ENCODE measurements at regions not wholly inside any gene's neighbourhood (a gene's known extent, or its start where the extent isn't known, plus 50 kb on each side); places are given as distances from the start of the nearest gene placed in this dataset.
"Not testable (repeated sequence)": the region's sequence is repeated elsewhere in the genome, so short reads cannot be mapped to it uniquely, and the experiment has no call there.

DNA sequence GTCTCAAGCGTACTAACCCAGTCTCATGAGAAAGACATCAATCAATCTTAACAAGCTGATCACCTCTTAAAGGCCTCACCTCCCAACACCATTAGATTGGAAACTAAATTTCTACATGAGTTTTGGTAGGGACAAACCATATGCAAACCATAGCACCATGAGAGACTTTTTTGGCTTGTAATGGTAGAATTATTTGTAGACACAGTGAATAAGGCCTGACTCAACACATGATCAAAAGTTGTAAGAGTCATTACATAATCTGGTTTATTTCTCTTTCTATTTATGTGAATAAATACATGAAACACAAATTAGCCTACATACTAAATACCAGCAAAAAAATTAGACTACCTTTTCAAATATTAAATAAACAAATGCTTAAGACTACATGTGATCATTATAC lies 183.3 kb upstream of the EPHA6 start:
- Histone ChIP-seq H3K36me3 (ENCODE audit: insufficient read depth, low read length) (no peaks in the 10 kb centered on the region), H3K27ac (ENCODE audit: low read depth in 1 of 2, low read length in 2 of 2) (no peak overlapping the region), H3K4me3 (ENCODE audit: low read length) (no peak overlapping the region), H3K27me3 (ENCODE audit: control insufficient read depth in 1 of 2, insufficient read depth in 2 of 2, low read length in 2 of 2) (no peaks in the 10 kb centered on the region), H3K4me1 (ENCODE audit: insufficient read depth, low read length) (no peaks in the 10 kb centered on the region), H3K9me3 (ENCODE audit: control insufficient read depth in 1 of 2, insufficient read depth in 1 of 2, low read length in 2 of 2) (no peaks in the 10 kb centered on the region)
- no peaks in the 10 kb centered on the region for H3K36me3 Mint-ChIP-seq (ENCODE audit: low read depth)
- DNase-seq (no peak), ATAC-seq (ENCODE audit: poor library complexity) (no peak)
- TF ChIP-seq, protein P1, sequence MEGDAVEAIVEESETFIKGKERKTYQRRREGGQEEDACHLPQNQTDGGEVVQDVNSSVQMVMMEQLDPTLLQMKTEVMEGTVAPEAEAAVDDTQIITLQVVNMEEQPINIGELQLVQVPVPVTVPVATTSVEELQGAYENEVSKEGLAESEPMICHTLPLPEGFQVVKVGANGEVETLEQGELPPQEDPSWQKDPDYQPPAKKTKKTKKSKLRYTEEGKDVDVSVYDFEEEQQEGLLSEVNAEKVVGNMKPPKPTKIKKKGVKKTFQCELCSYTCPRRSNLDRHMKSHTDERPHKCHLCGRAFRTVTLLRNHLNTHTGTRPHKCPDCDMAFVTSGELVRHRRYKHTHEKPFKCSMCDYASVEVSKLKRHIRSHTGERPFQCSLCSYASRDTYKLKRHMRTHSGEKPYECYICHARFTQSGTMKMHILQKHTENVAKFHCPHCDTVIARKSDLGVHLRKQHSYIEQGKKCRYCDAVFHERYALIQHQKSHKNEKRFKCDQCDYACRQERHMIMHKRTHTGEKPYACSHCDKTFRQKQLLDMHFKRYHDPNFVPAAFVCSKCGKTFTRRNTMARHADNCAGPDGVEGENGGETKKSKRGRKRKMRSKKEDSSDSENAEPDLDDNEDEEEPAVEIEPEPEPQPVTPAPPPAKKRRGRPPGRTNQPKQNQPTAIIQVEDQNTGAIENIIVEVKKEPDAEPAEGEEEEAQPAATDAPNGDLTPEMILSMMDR (IDR thresholded peaks at IDR 0.05) = no peak
- CTCF ChIA-PET = no interaction called here
- H3K9me3 Mint-ChIP-seq = peaks cover 8% of the 10 kb centered on the region
- H3K4me1 Mint-ChIP-seq (ENCODE audit: low read depth) = no peaks in the 10 kb centered on the region
- H3K27me3 Mint-ChIP-seq = no peaks in the 10 kb centered on the region
- H3K27ac Mint-ChIP-seq = no peak overlapping the region
- POLR2A ChIA-PET = no interaction called here
- no peak overlapping the region for H3K4me3 Mint-ChIP-seq
- intact Hi-C loops (cut with DNase I, micrococcal nuclease) = no loop called here

DNA sequence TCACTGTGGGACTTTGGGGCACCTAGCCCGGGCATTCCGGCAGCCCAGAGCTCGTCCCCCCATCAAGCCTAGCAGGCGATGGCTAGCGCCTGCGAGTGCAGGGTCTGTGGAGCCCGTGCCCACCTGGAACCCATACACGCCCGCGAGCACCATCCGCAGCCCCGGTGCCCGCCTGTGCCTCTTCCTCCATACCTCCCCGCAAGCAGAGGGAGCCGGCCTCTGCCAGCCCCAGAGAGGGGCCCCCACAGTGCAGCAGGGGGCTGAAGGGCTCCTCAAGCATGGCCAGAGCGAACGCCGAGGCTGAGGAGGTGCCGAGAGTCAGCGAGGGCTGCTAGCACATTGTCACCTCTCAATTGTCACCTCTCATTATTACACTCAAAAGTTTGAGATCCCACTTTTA lies 167.8 kb upstream of the EPHA6 start:
- POLR2A ChIA-PET = no interaction called here
- CTCF ChIA-PET = no interaction called here
- H3K27ac Mint-ChIP-seq = no peak overlapping the region
- peaks cover 5% of the 10 kb centered on the region for H3K9me3 Mint-ChIP-seq
- intact Hi-C loops (cut with DNase I, micrococcal nuclease) = no loop called here
- H3K27me3 Mint-ChIP-seq = no peaks in the 10 kb centered on the region
- DNase-seq (no peak), ATAC-seq (ENCODE audit: poor library complexity) (no peak)
- H3K4me3 Mint-ChIP-seq = no peak overlapping the region
- no peak overlapping the region for H3K4me3 ChIP-seq (ENCODE audit: low read length)
- H3K27ac ChIP-seq (ENCODE audit: low read depth in 1 of 2, low read length in 2 of 2) = no peak overlapping the region
- no peaks in the 10 kb centered on the region for H3K36me3 Mint-ChIP-seq (ENCODE audit: low read depth)
- peaks cover 0 to 7% of the 10 kb centered on the region in 2 experiments for H3K9me3 ChIP-seq (ENCODE audit: control insufficient read depth in 1 of 2, insufficient read depth in 1 of 2, low read length in 2 of 2)
- TF ChIP-seq, protein P1 (IDR thresholded peaks at IDR 0.05) = no peak
- H3K4me1 Mint-ChIP-seq (ENCODE audit: low read depth) = no peaks in the 10 kb centered on the region
- no peaks in the 10 kb centered on the region for H3K4me1 ChIP-seq (ENCODE audit: insufficient read depth, low read length)
- H3K36me3 ChIP-seq (ENCODE audit: insufficient read depth, low read length) = no peaks in the 10 kb centered on the region
- H3K27me3 ChIP-seq (ENCODE audit: control insufficient read depth in 1 of 2, insufficient read depth in 2 of 2, low read length in 2 of 2) = no peaks in the 10 kb centered on the region

DNA sequence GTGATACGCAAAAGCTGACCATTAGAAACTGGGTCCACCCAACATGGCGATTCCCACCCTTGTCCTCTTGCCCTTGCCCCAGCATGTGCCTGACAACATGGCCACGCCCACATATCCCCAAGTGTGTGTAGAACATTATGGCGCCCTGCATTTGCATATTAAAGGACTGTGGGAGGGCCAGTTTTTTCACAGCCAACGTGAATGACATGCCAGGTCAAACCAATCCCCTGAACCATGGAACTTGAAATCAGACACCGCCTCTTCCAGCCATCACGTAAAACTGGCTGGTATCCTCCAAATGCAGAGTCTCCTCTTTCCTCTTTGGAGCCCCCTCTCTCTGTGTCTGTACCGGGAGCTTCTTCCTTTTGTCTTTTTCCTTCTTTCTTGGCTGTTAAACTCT lies 156.7 kb upstream of the EPHA6 start:
- Histone ChIP-seq H3K27ac (ENCODE audit: low read depth in 1 of 2, low read length in 2 of 2) (no peak overlapping the region), H3K4me3 (ENCODE audit: low read length) (no peak overlapping the region), H3K4me1 (ENCODE audit: insufficient read depth, low read length) (no peaks in the 10 kb centered on the region), H3K9me3 (ENCODE audit: control insufficient read depth in 1 of 2, insufficient read depth in 1 of 2, low read length in 2 of 2) (no peaks in the 10 kb centered on the region), H3K27me3 (ENCODE audit: control insufficient read depth in 1 of 2, insufficient read depth in 2 of 2, low read length in 2 of 2) (no peaks in the 10 kb centered on the region), H3K36me3 (ENCODE audit: insufficient read depth, low read length) (no peaks in the 10 kb centered on the region)
- POLR2A ChIA-PET = no interaction called here
- ATAC-seq (ENCODE audit: poor library complexity) (no peak), DNase-seq (no peak)
- Mint-ChIP-seq H3K27ac (no peak overlapping the region), H3K4me3 (no peak overlapping the region), H3K27me3 (no peaks in the 10 kb centered on the region), H3K36me3 (ENCODE audit: low read depth) (no peaks in the 10 kb centered on the region), H3K4me1 (ENCODE audit: low read depth) (no peaks in the 10 kb centered on the region), H3K9me3 (peaks cover 12% of the 10 kb centered on the region)
- TF ChIP-seq, protein P1 (IDR thresholded peaks at IDR 0.05) = no peak
- intact Hi-C loops (cut with DNase I, micrococcal nuclease) = no loop called here
- CTCF ChIA-PET = no interaction called here

DNA sequence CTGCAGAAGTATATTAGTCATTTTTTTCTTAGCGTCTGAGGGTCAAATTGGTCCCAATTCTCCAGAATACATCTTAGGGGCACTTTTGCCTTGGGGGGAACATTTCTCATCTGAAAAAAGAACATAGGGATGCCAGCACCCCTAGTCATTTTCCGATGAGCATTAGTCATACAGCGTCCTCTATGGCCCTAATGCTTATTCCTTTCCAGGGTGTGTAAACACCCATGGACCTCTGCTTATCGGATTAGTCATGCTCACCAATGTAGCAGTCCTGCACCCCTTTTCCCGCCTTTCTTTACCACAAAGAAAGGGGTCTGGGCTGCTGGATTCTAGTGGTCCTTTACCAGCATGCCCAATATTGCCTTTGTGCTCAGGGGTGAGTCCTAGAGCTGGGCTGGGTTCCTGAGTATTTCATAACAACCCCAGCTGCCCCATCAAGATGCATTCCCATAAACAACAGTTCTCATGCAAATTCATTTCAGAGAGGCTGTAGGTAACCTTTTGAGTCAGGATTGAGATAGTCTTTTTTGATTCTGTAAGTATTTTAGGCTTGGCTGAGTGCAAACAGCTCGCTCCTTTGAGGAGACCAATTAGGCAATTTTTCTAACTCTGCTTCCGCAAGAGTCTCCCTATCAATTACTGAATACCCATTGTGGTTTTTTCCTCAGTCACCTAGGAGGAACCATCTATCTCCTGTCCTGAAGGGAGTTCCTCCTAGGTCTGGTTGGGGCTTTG lies 142.4 kb upstream of the EPHA6 start:
- H3K4me1 Mint-ChIP-seq (ENCODE audit: low read depth); H3K27ac ChIP-seq (ENCODE audit: low read depth in 1 of 2, low read length in 2 of 2); H3K4me3 Mint-ChIP-seq; ATAC-seq (ENCODE audit: poor library complexity); H3K36me3 ChIP-seq (ENCODE audit: insufficient read depth, low read length); H3K4me1 ChIP-seq (ENCODE audit: insufficient read depth, low read length); DNase-seq; intact Hi-C loops (cut with DNase I, micrococcal nuclease); H3K36me3 Mint-ChIP-seq (ENCODE audit: low read depth); H3K9me3 Mint-ChIP-seq; H3K27me3 Mint-ChIP-seq; H3K27ac Mint-ChIP-seq; H3K9me3 ChIP-seq (ENCODE audit: control insufficient read depth in 1 of 2, insufficient read depth in 1 of 2, low read length in 2 of 2); H3K27me3 ChIP-seq (ENCODE audit: control insufficient read depth in 1 of 2, insufficient read depth in 2 of 2, low read length in 2 of 2); POLR2A ChIA-PET; H3K4me3 ChIP-seq (ENCODE audit: low read length): not testable (repeated sequence)
- CTCF ChIA-PET = interaction anchor here (0.6 kb wide), 1 partner anchor 1003 kb away, joined by 3 read pairs; no protein-coding TSS in a partner anchor

Measured in CD4-positive, alpha-beta T cell (primary cell).